CD4-positive, CD25-positive, alpha-beta regulatory T cell (primary cell): ENCODE measurements at regions not wholly inside any gene's neighbourhood (a gene's known extent, or its start where the extent isn't known, plus 50 kb on each side); places are given as distances from the start of the nearest gene placed in this dataset.

Source experiments
- ATAC-seq, 2 donors: fragments of 150-1000 bp; cut with Tn5 transposase; one replicate each; pipeline ENCODE4 v1.10.0; 2021; ENCODE audit warnings: low read depth in 2 of 2, moderate number of reproducible peaks in 2 of 2, moderate library complexity in 1 of 2
- DNase-seq, 3 donors: peaks; one replicate each; pipeline versions ENCODE4 v3.0.0 to v3.0.0-alpha.2; 2012 to 2022; ENCODE audit warnings: mixed read lengths in 1 of 3
- H3K27ac ChIP-seq: one replicate; pipeline ENCODE4 v1.7.0; 2013; ENCODE audit warnings: mild to moderate bottlenecking, low read length; ENCODE audit not compliant: insufficient read depth, poor library complexity, severe bottlenecking
- H3K27me3 ChIP-seq: one replicate; pipeline ENCODE4 v1.7.0; 2013; ENCODE audit warnings: low read length; ENCODE audit not compliant: control insufficient read depth, insufficient read depth
- H3K36me3 ChIP-seq: one replicate; pipeline ENCODE4 v1.7.0; 2013; ENCODE audit warnings: mild to moderate bottlenecking, low read length, moderate library complexity; ENCODE audit not compliant: control insufficient read depth, insufficient read depth
- H3K4me1 ChIP-seq: 2 replicates; pipeline ENCODE4 v1.7.0; 2013; ENCODE audit warnings: mild to moderate bottlenecking, low read length; ENCODE audit not compliant: insufficient read depth, control insufficient read depth, poor library complexity, severe bottlenecking
- H3K4me3 ChIP-seq: one replicate; pipeline ENCODE4 v1.7.0; 2013; ENCODE audit warnings: low read depth, mild to moderate bottlenecking, low read length, moderate library complexity
- H3K9me3 ChIP-seq, 2 experiments: 1 replicate in 1 of 2; 2 replicates in 1 of 2; pipeline ENCODE4 v1.7.0; 2013; ENCODE audit warnings: low read length in 2 of 2, mild to moderate bottlenecking in 1 of 2, moderate library complexity in 1 of 2; ENCODE audit not compliant: control insufficient read depth in 2 of 2
- H3K27ac Mint-ChIP-seq, 3 donors: one replicate each; pipeline ENCODE4 v1.8.0; 2020 to 2022; ENCODE audit warnings: mild to moderate bottlenecking in 3 of 3, mixed read lengths in 3 of 3, moderate library complexity in 2 of 3
- H3K27me3 Mint-ChIP-seq: one replicate; pipeline ENCODE4 v1.8.0; 2022; ENCODE audit warnings: mild to moderate bottlenecking, mixed read lengths
- H3K36me3 Mint-ChIP-seq: one replicate; pipeline ENCODE4 v1.8.0; 2020; ENCODE audit warnings: mixed read lengths
- H3K4me1 Mint-ChIP-seq, 4 donors: one replicate each; pipeline ENCODE4 v1.8.0; 2020 to 2022; ENCODE audit warnings: mixed read lengths in 4 of 4, mild to moderate bottlenecking in 1 of 4
- H3K4me3 Mint-ChIP-seq, 4 donors: one replicate each; pipeline ENCODE4 v1.8.0; 2020 to 2022; ENCODE audit warnings: mild to moderate bottlenecking in 4 of 4, mixed read lengths in 4 of 4, moderate library complexity in 3 of 4
- H3K9me3 Mint-ChIP-seq, 7 donors: one replicate each; pipeline ENCODE4 v1.8.0; 2020 to 2022; ENCODE audit warnings: mixed read lengths in 7 of 7, mild to moderate bottlenecking in 3 of 7, moderate library complexity in 2 of 7

- Histone ChIP-seq H3K9me3 (no peaks in the 10 kb centered on the region), H3K27ac (no peak overlapping the region), H3K4me1 (no peaks in the 10 kb centered on the region), H3K4me3 (no peak overlapping the region), H3K27me3 (peaks cover 3% of the 10 kb centered on the region), H3K36me3 (no peaks in the 10 kb centered on the region)
- DNase-seq (no peak), ATAC-seq (no peak)
- H3K9me3 Mint-ChIP-seq: peaks cover 2 to 13% (median 6%) of the 10 kb centered on the region in 7 donors
- no peak overlapping the region for H3K4me3 Mint-ChIP-seq
- H3K27me3 Mint-ChIP-seq: peaks cover 9% of the 10 kb centered on the region
- H3K27ac Mint-ChIP-seq: no peak overlapping the region
- H3K36me3 Mint-ChIP-seq: no peaks in the 10 kb centered on the region
- no peaks in the 10 kb centered on the region for H3K4me1 Mint-ChIP-seq
These were observed 241.6 kb downstream of the CDCA7 start for GRCh38 chr2:173596244-173596643.

- Mint-ChIP-seq H3K36me3 (no peaks in the 10 kb centered on the region), H3K27me3 (peaks cover 13% of the 10 kb centered on the region), H3K4me3 (no peak overlapping the region), H3K4me1 (no peaks in the 10 kb centered on the region), H3K9me3 (peaks cover 2 to 4% (median 4%) of the 10 kb centered on the region in 7 donors), H3K27ac (no peak overlapping the region)
- Histone ChIP-seq H3K27me3 (peaks cover 3% of the 10 kb centered on the region), H3K36me3 (no peaks in the 10 kb centered on the region), H3K27ac (no peak overlapping the region), H3K4me1 (no peaks in the 10 kb centered on the region), H3K9me3 (no peaks in the 10 kb centered on the region), H3K4me3 (no peak overlapping the region)
- no peak for DNase-seq
- no peak for ATAC-seq
These were observed 243.9 kb downstream of the CDCA7 start for GRCh38 chr2:173598525-173598924.

- Mint-ChIP-seq H3K36me3 (no peaks in the 10 kb centered on the region), H3K4me1 (no peaks in the 10 kb centered on the region)
- no peak for ATAC-seq
These were observed 245.2 kb downstream of the CDCA7 start for GRCh38 chr2:173599821-173600359.

GRCh38 chr2:173602153-173602795 lies 247.6 kb downstream of the CDCA7 start:
- ATAC-seq (no peak), DNase-seq (no peak)
- peaks cover 0 to 6% (median 2%) of the 10 kb centered on the region in 7 donors for H3K9me3 Mint-ChIP-seq
- H3K9me3 ChIP-seq: no peaks in the 10 kb centered on the region
- peaks cover 17% of the 10 kb centered on the region for H3K27me3 Mint-ChIP-seq
- H3K4me1 Mint-ChIP-seq: no peaks in the 10 kb centered on the region
- H3K36me3 ChIP-seq: no peaks in the 10 kb centered on the region
- H3K27ac Mint-ChIP-seq: no peak overlapping the region
- H3K4me1 ChIP-seq: no peaks in the 10 kb centered on the region
- no peak overlapping the region for H3K4me3 Mint-ChIP-seq
- H3K36me3 Mint-ChIP-seq: no peaks in the 10 kb centered on the region
- H3K27me3 ChIP-seq: peaks cover 3% of the 10 kb centered on the region
- H3K27ac ChIP-seq: no peak overlapping the region
- no peak overlapping the region for H3K4me3 ChIP-seq

More at GRCh38 chr2:173599821-173600359, 245.2 kb downstream of the CDCA7 start:
- H3K4me3 Mint-ChIP-seq: no peak overlapping the region
- Histone ChIP-seq H3K4me3 (no peak overlapping the region), H3K9me3 (no peaks in the 10 kb centered on the region), H3K27me3 (peaks cover 3% of the 10 kb centered on the region), H3K27ac (no peak overlapping the region), H3K36me3 (no peaks in the 10 kb centered on the region), H3K4me1 (no peaks in the 10 kb centered on the region)
- no peak overlapping the region for H3K27ac Mint-ChIP-seq
- peaks cover 8% of the 10 kb centered on the region for H3K27me3 Mint-ChIP-seq
- peaks cover 0 to 5% (median 3%) of the 10 kb centered on the region in 7 donors for H3K9me3 Mint-ChIP-seq
- no peak for DNase-seq

GRCh38 chr2:173605994-173606393 lies 251.3 kb downstream of the CDCA7 start:
- DNase-seq: no peak
- peaks cover 2% of the 10 kb centered on the region for H3K27me3 ChIP-seq
- no peaks in the 10 kb centered on the region for H3K9me3 ChIP-seq
- no peak overlapping the region for H3K27ac ChIP-seq
- no peaks in the 10 kb centered on the region for H3K36me3 Mint-ChIP-seq
- H3K4me3 Mint-ChIP-seq: no peak overlapping the region
- peaks cover 19% of the 10 kb centered on the region for H3K27me3 Mint-ChIP-seq
- no peaks in the 10 kb centered on the region for H3K36me3 ChIP-seq
- no peak overlapping the region for H3K27ac Mint-ChIP-seq
- H3K9me3 Mint-ChIP-seq: peaks cover 0 to 8% (median 0%) of the 10 kb centered on the region in 7 donors
- no peak overlapping the region for H3K4me3 ChIP-seq
- H3K4me1 Mint-ChIP-seq: no peaks in the 10 kb centered on the region
- H3K4me1 ChIP-seq: no peaks in the 10 kb centered on the region
- no peak for ATAC-seq

- no peak overlapping the region for H3K27ac ChIP-seq
- Mint-ChIP-seq H3K36me3 (no peaks in the 10 kb centered on the region), H3K4me3 (no peak overlapping the region), H3K4me1 (no peaks in the 10 kb centered on the region), H3K27me3 (peaks cover 19% of the 10 kb centered on the region), H3K27ac (no peak overlapping the region), H3K9me3 (peaks cover 0 to 9% (median 0%) of the 10 kb centered on the region in 7 donors)
- ATAC-seq: no peak
- no peaks in the 10 kb centered on the region for H3K9me3 ChIP-seq
- peaks cover 4% of the 10 kb centered on the region for H3K27me3 ChIP-seq
- H3K4me1 ChIP-seq: no peaks in the 10 kb centered on the region
- no peaks in the 10 kb centered on the region for H3K36me3 ChIP-seq
- no peak for DNase-seq
- no peak overlapping the region for H3K4me3 ChIP-seq
These were observed 252.1 kb downstream of the CDCA7 start for GRCh38 chr2:173606619-173607248.

- Mint-ChIP-seq H3K27ac (no peak overlapping the region), H3K27me3 (peaks cover 14% of the 10 kb centered on the region), H3K36me3 (no peaks in the 10 kb centered on the region), H3K9me3 (peaks cover 0 to 9% (median 0%) of the 10 kb centered on the region in 7 donors), H3K4me3 (no peak overlapping the region), H3K4me1 (no peaks in the 10 kb centered on the region)
- H3K4me3 ChIP-seq: no peak overlapping the region
- H3K36me3 ChIP-seq: no peaks in the 10 kb centered on the region
- DNase-seq (no peak), ATAC-seq (no peak)
- H3K9me3 ChIP-seq: no peaks in the 10 kb centered on the region
- no peak overlapping the region for H3K27ac ChIP-seq
- peaks cover 8% of the 10 kb centered on the region for H3K27me3 ChIP-seq
- H3K4me1 ChIP-seq: no peaks in the 10 kb centered on the region
These were observed 253.1 kb downstream of the CDCA7 start for GRCh38 chr2:173607606-173608311.
